SIG-M5 treated with dmso at 0.1 percent for 504 hours (cell line): ENCODE measurements at regions not wholly inside any gene's neighbourhood (a gene's known extent, or its start where the extent isn't known, plus 50 kb on each side); places are given as distances from the start of the nearest gene placed in this dataset.
"Not testable (repeated sequence)": the region's sequence is repeated elsewhere in the genome, so short reads cannot be mapped to it uniquely, and the experiment has no call there.

Experiments
- DNase-seq: peaks from one replicate; lab custom pipeline; 2025; ENCODE audit not compliant: unreplicated experiment; lab: John Stamatoyannopoulos, UW

DNA sequence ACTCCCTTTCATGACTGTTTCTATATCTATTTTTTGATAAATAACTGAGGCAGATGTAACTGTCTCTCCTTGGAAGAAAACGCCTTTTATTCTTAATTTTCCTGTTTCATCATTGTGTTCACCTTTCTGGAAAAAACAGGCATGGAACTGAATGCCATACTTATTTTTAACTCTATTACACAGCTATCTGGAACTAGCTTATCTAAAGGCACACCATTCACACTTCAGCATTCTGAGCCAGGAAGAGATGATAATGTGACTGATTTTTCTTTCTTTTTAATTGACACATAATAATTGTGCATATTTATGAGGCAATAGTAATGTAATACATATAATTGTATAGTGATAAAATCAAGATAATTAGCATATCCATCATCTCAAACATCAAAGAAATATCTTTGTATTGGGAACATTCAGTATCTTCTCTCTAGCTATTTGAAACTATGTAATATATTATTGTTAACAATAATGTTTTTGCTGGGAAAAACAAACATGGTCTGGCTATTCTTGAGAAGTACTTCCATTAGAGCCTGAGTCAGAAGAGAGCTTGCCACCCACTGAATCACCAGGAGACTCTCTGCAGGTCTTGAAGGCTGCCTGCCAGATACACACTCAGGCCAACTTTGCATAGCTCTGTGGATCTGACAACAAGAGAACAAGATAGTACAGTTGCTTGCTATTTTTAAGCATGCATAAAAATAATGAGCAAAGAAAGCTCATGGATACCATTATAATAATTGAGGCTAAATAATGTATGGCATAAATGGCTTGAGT is 501.0 kb upstream of the EDIL3 start:
- DNase-seq: no peak

GRCh38 chr5:84881737-84882136 is 497.1 kb upstream of the EDIL3 start:
- DNase-seq: no peak

DNA sequence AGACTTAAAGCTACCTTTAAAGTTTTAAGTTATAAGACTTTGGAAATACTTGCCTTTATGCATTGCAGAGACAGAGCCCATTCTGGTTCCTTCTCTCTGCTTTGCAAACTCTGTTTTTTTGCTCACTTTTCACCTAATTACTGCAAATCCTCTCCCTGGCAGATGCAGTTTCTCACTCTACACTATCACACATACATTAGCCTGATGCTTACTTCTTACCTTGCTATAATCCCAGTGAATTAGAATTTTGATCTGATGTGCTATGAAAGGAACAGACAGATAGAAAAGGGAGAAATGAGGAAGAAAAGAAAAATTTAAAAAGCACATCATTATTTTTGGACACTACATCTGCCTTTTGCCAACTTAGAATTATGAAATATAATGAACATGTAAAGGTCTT is 489.5 kb upstream of the EDIL3 start:
- no peak for DNase-seq

- DNase-seq: no peak
These were observed 488.1 kb upstream of the EDIL3 start for GRCh38 chr5:84872768-84873167.

- DNase-seq: no peak
These were observed 485.7 kb upstream of the EDIL3 start for GRCh38 chr5:84870369-84870768.

GRCh38 chr5:84869675-84870074 is 485.0 kb upstream of the EDIL3 start:
- DNase-seq: no peak

- not testable (repeated sequence) for DNase-seq
These were observed 479.3 kb upstream of the EDIL3 start for GRCh38 chr5:84863936-84864335.

DNA sequence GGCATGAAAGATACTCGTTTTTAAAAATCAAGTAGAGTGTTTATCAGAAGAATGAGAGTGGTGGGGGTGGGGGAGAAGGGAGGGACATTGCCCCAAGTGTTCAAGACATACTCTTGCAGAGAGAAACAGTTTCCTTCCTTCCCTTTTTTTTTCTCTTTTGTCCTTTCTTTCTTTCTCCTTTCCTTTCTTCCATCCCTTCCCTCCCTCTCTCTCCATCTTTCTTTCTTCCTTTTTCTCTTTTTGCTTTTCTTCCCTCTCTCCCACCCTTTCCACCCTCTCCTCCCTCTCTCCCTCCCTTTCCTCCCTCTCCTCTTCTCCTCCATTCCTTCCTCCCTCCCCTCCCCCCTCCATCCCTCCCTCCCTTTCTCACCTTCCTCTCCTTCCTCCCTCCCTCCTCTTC is 478.3 kb upstream of the EDIL3 start:
- no peak for DNase-seq

DNA sequence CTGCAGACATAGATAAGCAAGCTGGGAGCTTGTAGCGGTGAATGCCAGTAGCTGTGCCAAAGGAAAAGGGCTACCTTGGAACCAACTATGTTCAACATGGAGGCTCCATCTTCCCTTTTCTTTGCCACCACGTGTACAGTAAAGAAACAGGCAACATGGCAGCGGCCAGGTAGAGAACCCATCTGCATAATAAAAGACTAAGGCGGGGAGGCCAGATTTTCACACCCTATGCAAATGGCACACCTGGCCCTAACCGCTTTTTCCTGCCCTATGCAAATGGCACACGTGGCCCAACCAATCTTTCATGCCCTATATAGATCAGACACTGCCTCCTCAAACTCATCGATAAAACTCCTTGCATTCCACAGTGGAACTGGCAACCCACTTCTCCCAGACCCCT is 477.5 kb upstream of the EDIL3 start:
- DNase-seq: no peak

DNA sequence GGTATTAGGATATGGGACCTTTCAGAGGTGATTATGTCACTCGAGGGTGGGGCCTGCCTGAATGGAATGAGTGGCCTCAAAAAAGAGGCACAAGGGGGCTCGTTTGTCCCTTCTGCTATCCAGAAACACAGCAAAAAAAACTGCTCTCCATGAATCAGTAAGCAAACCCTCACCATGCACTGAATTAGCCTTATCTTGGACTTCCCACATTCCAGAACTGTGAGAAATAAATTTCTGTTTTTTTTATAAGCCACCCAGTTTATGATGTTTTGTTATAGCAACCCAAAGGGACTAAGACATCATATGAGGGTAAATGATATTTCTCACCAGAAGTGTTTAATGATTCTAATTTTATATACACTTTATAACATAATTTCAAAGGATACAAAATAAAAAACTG is 476.6 kb upstream of the EDIL3 start:
- DNase-seq: no peak

DNA sequence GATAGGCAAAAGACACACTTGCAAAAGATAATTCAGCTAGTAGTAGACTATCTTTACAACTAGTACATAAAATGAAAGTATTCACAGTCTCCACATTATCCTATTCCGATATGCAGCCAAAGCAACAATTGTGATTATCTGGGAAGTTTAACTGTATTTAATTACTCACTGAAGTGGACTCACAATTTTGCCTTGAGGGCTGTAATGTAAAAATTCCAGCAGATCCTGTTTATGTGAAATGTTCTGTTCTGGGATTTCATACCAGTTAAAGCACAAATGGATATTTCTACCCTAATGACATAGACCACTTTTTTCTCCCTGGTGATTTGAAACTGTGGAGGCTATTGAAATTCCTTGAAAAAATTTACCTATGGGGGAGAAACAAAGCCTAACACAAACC is 474.4 kb upstream of the EDIL3 start:
- no peak for DNase-seq

- DNase-seq: no peak
These were observed 447.0 kb upstream of the EDIL3 start for GRCh38 chr5:84831701-84832100.

- no peak for DNase-seq
These were observed 445.6 kb upstream of the EDIL3 start for GRCh38 chr5:84830265-84830664.

GRCh38 chr5:84825606-84826005 is 440.9 kb upstream of the EDIL3 start:
- DNase-seq: no peak

DNA sequence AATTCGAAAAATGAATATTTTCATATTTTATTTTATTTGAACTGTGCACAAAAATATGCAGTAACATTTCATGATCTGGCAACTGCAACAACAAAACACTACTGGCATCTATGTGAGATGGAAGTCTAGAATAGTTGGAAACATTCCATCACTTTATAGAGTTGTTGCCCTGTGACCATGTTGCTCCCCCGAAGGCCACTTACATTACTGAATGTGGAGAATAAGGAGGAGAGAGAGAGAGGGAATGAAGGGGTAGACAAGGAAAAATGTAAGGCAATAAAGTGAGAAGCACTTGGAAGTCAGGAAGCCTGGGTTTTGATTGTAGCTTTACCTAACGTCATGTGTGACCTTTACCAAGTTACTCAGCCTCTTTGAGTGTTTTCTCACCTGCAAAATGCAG is 437.2 kb upstream of the EDIL3 start:
- no peak for DNase-seq

- no peak for DNase-seq
These were observed 433.3 kb upstream of the EDIL3 start for GRCh38 chr5:84817953-84818352.

DNA sequence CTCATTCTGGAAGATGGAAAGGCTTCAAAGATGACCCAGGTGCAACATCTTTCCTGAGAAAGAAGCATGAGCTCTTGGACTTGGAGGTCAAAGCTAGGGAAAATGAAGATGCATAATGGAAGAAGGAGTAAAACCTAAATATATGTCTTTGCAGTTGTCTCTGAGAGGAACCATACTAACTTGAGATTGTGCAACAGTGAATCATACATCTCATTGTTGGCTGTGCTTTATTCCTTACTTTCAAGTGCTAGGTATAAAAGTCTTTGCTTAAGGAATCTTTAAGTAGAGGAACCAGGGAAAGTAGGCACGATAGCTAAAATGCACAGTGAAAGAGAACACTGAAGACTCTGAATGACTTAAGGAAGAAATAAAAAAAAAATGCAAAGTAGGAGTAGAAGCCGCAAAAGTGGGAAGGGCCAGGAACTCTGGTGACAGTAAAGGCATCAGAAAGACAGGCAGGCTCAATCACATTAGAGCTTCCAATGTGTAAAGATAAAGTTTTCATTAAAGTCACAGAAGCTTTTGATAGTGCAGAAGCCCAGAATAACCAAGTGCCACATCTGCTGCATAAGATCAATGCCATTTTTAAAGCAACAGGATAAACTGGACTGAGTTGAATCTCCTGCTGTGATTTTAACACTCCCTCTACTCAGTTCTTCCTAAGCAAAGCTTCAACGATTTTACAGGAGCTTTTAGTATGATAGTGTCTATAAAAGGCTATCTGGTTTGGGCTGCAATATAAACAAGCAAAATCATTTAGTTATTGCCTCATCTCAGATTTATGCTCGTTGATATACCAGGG is 432.3 kb upstream of the EDIL3 start:
- DNase-seq: no peak

GRCh38 chr5:84816160-84816559 is 431.5 kb upstream of the EDIL3 start:
- DNase-seq: no peak

- DNase-seq: no peak
These were observed 420.8 kb upstream of the EDIL3 start for GRCh38 chr5:84805473-84805872.

DNA sequence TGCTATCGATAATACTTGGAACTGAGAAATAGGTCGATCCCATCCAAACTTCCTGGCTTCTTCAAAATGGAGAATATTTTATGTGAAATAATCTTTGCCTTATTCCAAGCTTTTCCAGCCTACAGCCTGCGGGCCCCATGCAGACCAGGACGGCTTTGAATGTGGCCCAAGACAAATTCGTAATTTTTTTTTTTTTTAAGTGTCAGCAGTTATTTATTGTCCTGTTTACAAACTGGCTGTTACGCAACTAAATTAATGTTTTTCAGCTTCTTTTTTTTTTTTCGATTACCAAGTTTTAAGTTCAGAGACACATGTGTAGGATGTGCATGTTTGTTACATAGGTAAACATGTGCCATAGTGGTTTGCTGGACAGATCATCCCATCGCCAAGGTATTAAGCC is 411.7 kb upstream of the EDIL3 start:
- no peak for DNase-seq

- no peak for DNase-seq
These were observed 409.9 kb upstream of the EDIL3 start for GRCh38 chr5:84794486-84795035.

DNA sequence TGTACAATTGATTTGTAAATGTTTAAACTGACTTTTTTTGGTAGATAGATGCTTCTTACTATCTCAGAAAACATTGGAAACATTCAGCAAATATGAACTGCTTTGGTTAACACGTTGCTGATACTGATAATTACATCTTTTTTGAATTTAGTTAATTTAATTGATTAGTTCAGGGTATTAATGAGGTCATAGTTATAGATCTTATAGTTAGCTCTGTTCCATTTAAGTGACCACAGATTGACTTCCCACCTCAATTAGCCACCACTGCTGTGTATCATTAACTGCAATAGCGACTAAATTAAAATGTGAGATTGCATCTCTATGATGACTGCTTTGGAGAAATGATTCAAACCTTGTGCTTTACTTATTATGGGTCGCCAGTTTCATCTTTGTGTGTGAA is 407.1 kb upstream of the EDIL3 start:
- no peak for DNase-seq
